GM19240 (cell line): ENCODE measurements at regions not wholly inside any gene's neighbourhood (a gene's known extent, or its start where the extent isn't known, plus 50 kb on each side); places are given as distances from the start of the nearest gene placed in this dataset.
A peak's percentile ranks its signal among the peaks of the same experiment; 100 is the strongest.
"Not testable (repeated sequence)": the region's sequence is repeated elsewhere in the genome, so short reads cannot be mapped to it uniquely, and the experiment has no call there.

Experiments used
- DNase-seq: peaks from one replicate; pipeline ENCODE4 v3.0.0; 2011; ENCODE audit warnings: low spot score; ENCODE audit not compliant: insufficient read length

- no peak for DNase-seq
Observed at GRCh38 chr9:87781331-87781730, 55.4 kb downstream of the CTSL start.

- no peak for DNase-seq
Observed at GRCh38 chr9:87783180-87783579, 57.3 kb downstream of the CTSL start.

- DNase-seq: not testable (repeated sequence)
Observed at GRCh38 chr9:87785315-87785970, 59.5 kb downstream of the CTSL start.

GRCh38 chr9:87786423-87786822, 60.5 kb downstream of the CTSL start:
- no peak for DNase-seq

GRCh38 chr9:87786876-87787275, 61.0 kb downstream of the CTSL start:
- DNase-seq: no peak

- DNase-seq: no peak
Observed at GRCh38 chr9:87787735-87788134, 61.8 kb downstream of the CTSL start.

- DNase-seq: peak; percentile 8
Observed at GRCh38 chr9:87792831-87793288, 66.9 kb downstream of the CTSL start.

- DNase-seq: no peak
Observed at GRCh38 chr9:87793292-87793691, 67.4 kb downstream of the CTSL start.

- no peak for DNase-seq
Observed at GRCh38 chr9:87795178-87795577, 69.3 kb downstream of the CTSL start.

- no peak for DNase-seq
Observed at GRCh38 chr9:87796196-87796595, 70.3 kb downstream of the CTSL start.

- no peak for DNase-seq
Observed at GRCh38 chr9:87798261-87798833, 72.4 kb downstream of the CTSL start.

GRCh38 chr9:87799503-87799902, 73.6 kb downstream of the CTSL start:
- no peak for DNase-seq

- no peak for DNase-seq
Observed at GRCh38 chr9:87800456-87800855, 74.5 kb downstream of the CTSL start.

GRCh38 chr9:87801013-87801412, 75.1 kb downstream of the CTSL start:
- no peak for DNase-seq

- DNase-seq: no peak
Observed at GRCh38 chr9:87803166-87803565, 77.2 kb downstream of the CTSL start.

GRCh38 chr9:87803623-87804345, 77.9 kb downstream of the CTSL start:
- no peak for DNase-seq

- no peak for DNase-seq
Observed at GRCh38 chr9:87805259-87805658, 77.4 kb upstream of the SPATA31E1 start.

- DNase-seq: no peak
Observed at GRCh38 chr9:87810008-87810407, 72.7 kb upstream of the SPATA31E1 start.

GRCh38 chr9:87810679-87811178, 71.9 kb upstream of the SPATA31E1 start:
- no peak for DNase-seq

- no peak for DNase-seq
Observed at GRCh38 chr9:87812375-87813118, 70.1 kb upstream of the SPATA31E1 start.

GRCh38 chr9:87813119-87813463, 69.6 kb upstream of the SPATA31E1 start:
- DNase-seq: no peak

- DNase-seq: no peak
Observed at GRCh38 chr9:87816036-87816435, 66.6 kb upstream of the SPATA31E1 start.
